LNCAP (cell line): ENCODE measurements at regions not wholly inside any gene's neighbourhood (a gene's known extent, or its start where the extent isn't known, plus 50 kb on each side); places are given as distances from the start of the nearest gene placed in this dataset.

Experiments
- CTCF ChIP-seq: fragments of 450-650 bp; IDR thresholded peaks from 2 replicates; pipeline ENCODE4 v1.5.1; 2017; ENCODE audit warnings: mild to moderate bottlenecking

GRCh38 chr2:15050483-15050882 lies 418.0 kb downstream of the LRATD1 start:
- no peak for TF ChIP-seq CTCF

- no peak for TF ChIP-seq CTCF
Observed at GRCh38 chr2:15053542-15053941, 421.0 kb downstream of the LRATD1 start.

GRCh38 chr2:15058015-15058720 lies 425.7 kb downstream of the LRATD1 start:
- TF ChIP-seq CTCF: peak; percentile 58

- no peak for TF ChIP-seq CTCF
Observed at GRCh38 chr2:15058721-15059157, 426.2 kb downstream of the LRATD1 start.

- no peak for TF ChIP-seq CTCF
Observed at GRCh38 chr2:15059870-15060512, 427.5 kb downstream of the LRATD1 start.

GRCh38 chr2:15061268-15061667 lies 428.8 kb downstream of the LRATD1 start:
- no peak for TF ChIP-seq CTCF

- no peak for TF ChIP-seq CTCF
Observed at GRCh38 chr2:15066138-15066537, 433.6 kb downstream of the LRATD1 start.
